ENCODE measurements at regions not wholly inside any gene's neighbourhood (a gene's known extent, or its start where the extent isn't known, plus 50 kb on each side); places are given as distances from the start of the nearest gene placed in this dataset.
"Not testable (repeated sequence)": the region's sequence is repeated elsewhere in the genome, so short reads cannot be mapped to it uniquely, and the experiment has no call there.

DNA sequence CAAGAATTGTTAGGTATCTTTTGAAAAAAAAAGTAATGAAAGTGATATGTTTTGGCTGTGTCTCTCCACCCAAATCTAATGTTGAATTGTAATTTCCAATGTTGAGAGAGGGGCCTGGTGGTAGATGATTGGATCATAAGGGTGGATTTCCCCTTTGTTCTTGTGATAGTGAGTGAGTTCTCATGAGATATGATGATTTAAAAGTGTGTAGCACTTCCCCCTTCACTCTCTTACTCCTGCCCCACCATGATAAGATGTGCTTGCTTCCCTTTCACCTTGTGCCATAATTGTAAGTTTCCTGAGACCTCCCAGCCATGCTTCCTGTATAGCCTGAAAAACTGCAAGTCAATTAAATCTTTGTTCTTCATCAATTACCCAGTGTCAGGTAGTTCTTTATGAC, 70.7 kb downstream of the XCL2 start:
- Histone ChIP-seq H3K9ac (ENCODE audit: low read length) (no peak overlapping the region), H3K4me1 (ENCODE audit: insufficient read depth, low read length) (peaks cover 44% of the 10 kb centered on the region), H3K36me3 (ENCODE audit: insufficient read depth, low read length) (no peaks in the 10 kb centered on the region), H3K27ac (ENCODE audit: low read depth, low read length) (no peak overlapping the region), H3K9me3 (ENCODE audit: low read length) (no peaks in the 10 kb centered on the region), H3K27me3 (ENCODE audit: control insufficient read depth in 1 of 2, insufficient read depth in 2 of 2, low read length in 2 of 2) (no peaks in the 10 kb centered on the region), H3K4me3 (ENCODE audit: low read depth in 1 of 2, low read length in 2 of 2) (no peak overlapping the region)

GRCh38 chr1:168472223-168472622, 71.6 kb downstream of the XCL2 start:
- Histone ChIP-seq H3K27me3 (ENCODE audit: control insufficient read depth in 1 of 2, insufficient read depth in 2 of 2, low read length in 2 of 2) (no peaks in the 10 kb centered on the region), H3K4me3 (ENCODE audit: low read depth in 1 of 2, low read length in 2 of 2) (no peak overlapping the region), H3K36me3 (ENCODE audit: insufficient read depth, low read length) (no peaks in the 10 kb centered on the region), H3K27ac (ENCODE audit: low read depth, low read length) (no peak overlapping the region), H3K9me3 (ENCODE audit: low read length) (no peaks in the 10 kb centered on the region), H3K4me1 (ENCODE audit: insufficient read depth, low read length) (peaks cover 45% of the 10 kb centered on the region), H3K9ac (ENCODE audit: low read length) (no peak overlapping the region)

GRCh38 chr1:168470901-168471431, 72.8 kb downstream of the XCL2 start:
- Histone ChIP-seq H3K36me3 (ENCODE audit: insufficient read depth, low read length) (no peaks in the 10 kb centered on the region), H3K27me3 (ENCODE audit: control insufficient read depth in 1 of 2, insufficient read depth in 2 of 2, low read length in 2 of 2) (no peaks in the 10 kb centered on the region), H3K27ac (ENCODE audit: low read depth, low read length) (no peak overlapping the region), H3K9me3 (ENCODE audit: low read length) (no peaks in the 10 kb centered on the region), H3K9ac (ENCODE audit: low read length) (no peak overlapping the region), H3K4me1 (ENCODE audit: insufficient read depth, low read length) (peaks cover 48% of the 10 kb centered on the region), H3K4me3 (ENCODE audit: low read depth in 1 of 2, low read length in 2 of 2) (no peak overlapping the region)

- H3K36me3 ChIP-seq (ENCODE audit: insufficient read depth, low read length): no peaks in the 10 kb centered on the region
- peaks cover 52% of the 10 kb centered on the region for H3K4me1 ChIP-seq (ENCODE audit: insufficient read depth, low read length)
- H3K27me3 ChIP-seq (ENCODE audit: control insufficient read depth in 1 of 2, insufficient read depth in 2 of 2, low read length in 2 of 2): no peaks in the 10 kb centered on the region
- no peak overlapping the region for H3K4me3 ChIP-seq (ENCODE audit: low read depth in 1 of 2, low read length in 2 of 2)
- no peak overlapping the region for H3K9ac ChIP-seq (ENCODE audit: low read length)
- peak overlapping the region; percentile 15 for H3K27ac ChIP-seq (ENCODE audit: low read depth, low read length)
- H3K9me3 ChIP-seq (ENCODE audit: low read length): no peaks in the 10 kb centered on the region
Observed at GRCh38 chr1:168469690-168470089, 74.1 kb downstream of the XCL2 start.

DNA sequence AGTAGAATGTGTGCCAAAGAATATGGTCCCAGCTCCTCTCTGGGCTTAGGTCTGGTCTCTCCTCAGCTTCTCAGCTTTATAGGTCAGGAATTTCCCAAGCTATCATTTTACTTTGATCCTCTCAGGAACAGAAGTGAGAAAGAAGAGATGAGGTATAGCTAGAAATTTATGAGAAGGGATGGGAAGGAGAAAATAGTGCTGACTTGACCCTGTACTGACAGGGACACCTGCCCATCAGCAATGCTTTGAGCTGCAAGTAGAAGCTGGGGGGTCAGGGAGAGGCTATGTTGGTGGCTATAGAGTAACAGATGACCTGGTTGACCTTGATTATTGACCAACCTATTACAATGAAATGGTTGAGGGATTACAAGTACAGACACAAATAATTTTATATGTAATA, 75.0 kb downstream of the XCL2 start:
- H3K27ac ChIP-seq (ENCODE audit: low read depth, low read length): no peak overlapping the region

DNA sequence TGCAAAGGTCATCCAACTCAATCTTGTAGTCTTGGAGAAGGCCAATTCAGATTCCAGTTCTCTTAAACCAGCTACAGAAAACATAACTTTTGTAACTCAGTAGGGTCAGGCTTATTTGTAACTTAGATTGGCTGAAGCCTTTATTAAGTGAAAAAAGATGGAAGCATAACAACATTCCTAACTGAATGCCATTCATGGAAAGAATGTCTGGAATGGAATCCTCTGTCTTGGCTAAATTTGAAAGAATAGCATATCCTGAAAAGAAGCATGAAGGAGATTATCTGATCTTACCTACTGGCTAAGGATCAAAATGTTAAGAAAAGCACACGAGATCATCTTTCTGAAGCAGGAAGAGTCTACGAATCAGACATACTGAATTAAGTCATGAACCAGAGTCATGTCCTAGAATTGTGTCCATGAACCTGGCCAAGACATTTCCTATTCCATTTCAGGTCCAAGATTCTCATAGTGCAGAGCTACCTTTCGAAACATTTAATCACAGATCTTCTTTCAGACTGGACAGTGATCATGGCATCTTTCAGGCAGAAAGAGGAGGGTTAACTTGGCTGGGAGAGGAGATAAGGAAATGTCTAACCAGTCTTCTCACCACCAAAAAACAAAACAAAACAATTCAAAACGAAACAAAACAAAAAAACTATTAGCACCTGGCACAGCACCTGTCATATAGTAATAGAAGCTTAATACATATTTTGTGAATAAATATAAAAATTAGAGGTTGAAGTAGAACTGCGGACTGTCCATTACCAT, 75.6 kb downstream of the XCL2 start:
- Histone ChIP-seq H3K4me1 (ENCODE audit: insufficient read depth, low read length) (peaks cover 52% of the 10 kb centered on the region), H3K36me3 (ENCODE audit: insufficient read depth, low read length) (no peaks in the 10 kb centered on the region), H3K9me3 (ENCODE audit: low read length) (no peaks in the 10 kb centered on the region), H3K27me3 (ENCODE audit: control insufficient read depth in 1 of 2, insufficient read depth in 2 of 2, low read length in 2 of 2) (no peaks in the 10 kb centered on the region), H3K27ac (ENCODE audit: low read depth, low read length) (no peak overlapping the region), H3K4me3 (ENCODE audit: low read depth in 1 of 2, low read length in 2 of 2) (no peak overlapping the region), H3K9ac (ENCODE audit: low read length) (no peak overlapping the region)

More for the DNA sequence above, 75.0 kb downstream of the XCL2 start:
- Histone ChIP-seq H3K9ac (ENCODE audit: low read length) (no peak overlapping the region), H3K4me1 (ENCODE audit: insufficient read depth, low read length) (peaks cover 52% of the 10 kb centered on the region), H3K36me3 (ENCODE audit: insufficient read depth, low read length) (no peaks in the 10 kb centered on the region), H3K27me3 (ENCODE audit: control insufficient read depth in 1 of 2, insufficient read depth in 2 of 2, low read length in 2 of 2) (no peaks in the 10 kb centered on the region), H3K9me3 (ENCODE audit: low read length) (no peaks in the 10 kb centered on the region), H3K4me3 (ENCODE audit: low read depth in 1 of 2, low read length in 2 of 2) (no peak overlapping the region)

DNA sequence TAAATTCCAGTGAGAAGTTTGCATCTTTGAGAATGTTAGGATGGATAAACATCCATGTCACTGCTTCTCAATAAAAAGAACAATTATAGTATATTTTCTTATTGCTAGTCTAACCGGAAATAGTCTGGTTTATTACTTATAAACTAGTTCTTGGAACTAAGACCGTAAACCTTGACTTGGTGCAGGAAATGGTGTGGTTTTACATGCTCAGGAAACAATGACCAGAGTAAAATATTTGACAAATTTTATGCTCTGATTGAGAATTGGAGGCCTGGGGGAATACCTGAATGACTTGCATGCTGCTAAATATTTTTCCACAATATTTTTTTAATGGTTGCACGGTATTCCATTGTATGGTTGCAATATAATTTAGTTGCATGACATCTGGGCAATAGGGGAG, 76.3 kb downstream of the XCL2 start:
- no peaks in the 10 kb centered on the region for H3K27me3 ChIP-seq (ENCODE audit: control insufficient read depth in 1 of 2, insufficient read depth in 2 of 2, low read length in 2 of 2)
- no peaks in the 10 kb centered on the region for H3K9me3 ChIP-seq (ENCODE audit: low read length)
- H3K4me3 ChIP-seq (ENCODE audit: low read depth in 1 of 2, low read length in 2 of 2): no peak overlapping the region
- no peaks in the 10 kb centered on the region for H3K36me3 ChIP-seq (ENCODE audit: insufficient read depth, low read length)
- no peak overlapping the region for H3K27ac ChIP-seq (ENCODE audit: low read depth, low read length)
- no peak overlapping the region for H3K9ac ChIP-seq (ENCODE audit: low read length)
- peaks cover 52% of the 10 kb centered on the region for H3K4me1 ChIP-seq (ENCODE audit: insufficient read depth, low read length)

DNA sequence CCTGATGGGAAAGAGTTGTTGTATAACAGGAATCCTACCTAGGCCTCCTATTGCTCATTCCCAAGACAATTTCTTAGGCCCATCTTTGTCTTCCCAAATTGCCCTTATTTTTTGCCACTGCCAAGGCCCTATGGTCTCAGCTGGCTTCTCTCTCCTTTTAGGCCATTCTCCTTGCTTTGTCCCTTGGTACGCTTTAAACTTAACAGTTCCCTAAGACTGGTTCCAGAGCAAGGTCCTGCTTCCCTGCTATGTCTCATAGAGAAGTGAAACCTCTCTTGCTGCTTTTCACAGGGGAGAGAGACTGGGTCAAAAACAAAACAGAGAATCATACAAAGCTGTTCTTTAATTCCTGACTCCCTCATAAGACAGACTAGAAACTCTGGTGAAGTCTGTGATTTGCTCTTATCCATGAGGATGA, 77.1 kb downstream of the XCL2 start:
- no peaks in the 10 kb centered on the region for H3K27me3 ChIP-seq (ENCODE audit: control insufficient read depth in 1 of 2, insufficient read depth in 2 of 2, low read length in 2 of 2)
- peaks cover 52% of the 10 kb centered on the region for H3K4me1 ChIP-seq (ENCODE audit: insufficient read depth, low read length)
- no peaks in the 10 kb centered on the region for H3K36me3 ChIP-seq (ENCODE audit: insufficient read depth, low read length)
- no peaks in the 10 kb centered on the region for H3K9me3 ChIP-seq (ENCODE audit: low read length)
- peak overlapping the region in 1 of 2 donors; percentile 9 for H3K4me3 ChIP-seq (ENCODE audit: low read depth in 1 of 2, low read length in 2 of 2)
- H3K27ac ChIP-seq (ENCODE audit: low read depth, low read length): no peak overlapping the region
- H3K9ac ChIP-seq (ENCODE audit: low read length): no peak overlapping the region

GRCh38 chr1:168466092-168466713, 77.6 kb downstream of the XCL2 start:
- H3K36me3 ChIP-seq (ENCODE audit: insufficient read depth, low read length): no peaks in the 10 kb centered on the region
- no peak overlapping the region for H3K9ac ChIP-seq (ENCODE audit: low read length)
- H3K9me3 ChIP-seq (ENCODE audit: low read length): no peaks in the 10 kb centered on the region
- peaks cover 51% of the 10 kb centered on the region for H3K4me1 ChIP-seq (ENCODE audit: insufficient read depth, low read length)
- H3K27ac ChIP-seq (ENCODE audit: low read depth, low read length): no peak overlapping the region
- H3K27me3 ChIP-seq (ENCODE audit: control insufficient read depth in 1 of 2, insufficient read depth in 2 of 2, low read length in 2 of 2): no peaks in the 10 kb centered on the region
- peak overlapping the region in 1 of 2 donors; percentile 9 for H3K4me3 ChIP-seq (ENCODE audit: low read depth in 1 of 2, low read length in 2 of 2)

GRCh38 chr1:168461108-168461507, 82.7 kb downstream of the XCL2 start:
- not testable (repeated sequence) for H3K27ac ChIP-seq (ENCODE audit: low read depth, low read length)

DNA sequence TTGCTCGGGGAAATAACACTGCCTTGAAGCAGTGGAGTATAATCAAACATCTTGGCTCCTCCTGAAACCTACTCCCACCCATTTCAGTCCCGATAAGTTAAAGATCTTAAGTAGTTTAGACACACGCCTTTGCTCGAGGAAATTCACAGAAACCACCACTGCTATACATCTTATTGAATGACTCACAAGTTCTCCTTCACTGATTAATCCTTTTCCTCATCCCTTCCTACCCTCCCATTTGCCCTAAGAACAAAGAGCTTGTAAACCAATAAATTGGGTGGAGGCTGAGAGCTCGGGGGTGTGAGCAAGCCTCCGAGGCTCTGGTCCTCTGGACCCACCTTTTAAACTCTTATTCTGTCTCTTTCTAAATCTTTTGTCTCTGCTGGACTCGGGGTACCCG, 86.5 kb downstream of the XCL2 start:
- H3K9ac ChIP-seq (ENCODE audit: low read length); H3K4me3 ChIP-seq (ENCODE audit: low read depth in 1 of 2, low read length in 2 of 2); H3K27ac ChIP-seq (ENCODE audit: low read depth, low read length); H3K36me3 ChIP-seq (ENCODE audit: insufficient read depth, low read length); H3K9me3 ChIP-seq (ENCODE audit: low read length); H3K27me3 ChIP-seq (ENCODE audit: control insufficient read depth in 1 of 2, insufficient read depth in 2 of 2, low read length in 2 of 2): not testable (repeated sequence)
- H3K4me1 ChIP-seq (ENCODE audit: insufficient read depth, low read length): peaks cover 19% of the 10 kb centered on the region

More at GRCh38 chr1:168461108-168461507, 82.7 kb downstream of the XCL2 start:
- not testable (repeated sequence) for H3K9me3 ChIP-seq (ENCODE audit: low read length); H3K9ac ChIP-seq (ENCODE audit: low read length); H3K36me3 ChIP-seq (ENCODE audit: insufficient read depth, low read length); H3K4me3 ChIP-seq (ENCODE audit: low read depth in 1 of 2, low read length in 2 of 2); H3K27me3 ChIP-seq (ENCODE audit: control insufficient read depth in 1 of 2, insufficient read depth in 2 of 2, low read length in 2 of 2)
- peaks cover 11% of the 10 kb centered on the region for H3K4me1 ChIP-seq (ENCODE audit: insufficient read depth, low read length)

Data from muscle layer of colon (tissue), 2 donors.